Osteocyte (in vitro differentiated cells): ENCODE measurements at regions not wholly inside any gene's neighbourhood (a gene's known extent, or its start where the extent isn't known, plus 50 kb on each side); places are given as distances from the start of the nearest gene placed in this dataset.

Source experiments
- DNase-seq: peaks from one replicate; pipeline ENCODE4 v3.0.0; 2021; ENCODE audit warnings: mixed read lengths; ENCODE audit not compliant: unreplicated experiment; ENCODE audit errors: extremely low spot score
- H3K27ac Mint-ChIP-seq: one replicate; pipeline ENCODE4 v1.8.0; 2021; ENCODE audit warnings: mild to moderate bottlenecking, mixed read lengths; ENCODE audit not compliant: unreplicated experiment
- H3K27me3 Mint-ChIP-seq: one replicate; pipeline ENCODE4 v1.8.0; 2021; ENCODE audit warnings: mixed read lengths; ENCODE audit not compliant: unreplicated experiment
- H3K36me3 Mint-ChIP-seq: one replicate; pipeline ENCODE4 v1.8.0; 2021; ENCODE audit warnings: mixed read lengths; ENCODE audit not compliant: unreplicated experiment
- H3K4me1 Mint-ChIP-seq: one replicate; pipeline ENCODE4 v1.8.0; 2021; ENCODE audit warnings: mixed read lengths; ENCODE audit not compliant: unreplicated experiment
- H3K4me3 Mint-ChIP-seq: one replicate; pipeline ENCODE4 v1.8.0; 2021; ENCODE audit warnings: mild to moderate bottlenecking, moderate library complexity, mixed read lengths; ENCODE audit not compliant: unreplicated experiment
- H3K9me3 Mint-ChIP-seq: one replicate; pipeline ENCODE4 v1.8.0; 2021; ENCODE audit warnings: mixed read lengths; ENCODE audit not compliant: unreplicated experiment
- TF ChIP-seq, protein P1 (sequence below): fragments of 200-600 bp; sonication (generic); IDR thresholded peaks from 2 replicates; pipeline ENCODE4 v1.5.0; 2021; ENCODE audit warnings: antibody characterized with exemption, mild to moderate bottlenecking, moderate library complexity

DNA sequence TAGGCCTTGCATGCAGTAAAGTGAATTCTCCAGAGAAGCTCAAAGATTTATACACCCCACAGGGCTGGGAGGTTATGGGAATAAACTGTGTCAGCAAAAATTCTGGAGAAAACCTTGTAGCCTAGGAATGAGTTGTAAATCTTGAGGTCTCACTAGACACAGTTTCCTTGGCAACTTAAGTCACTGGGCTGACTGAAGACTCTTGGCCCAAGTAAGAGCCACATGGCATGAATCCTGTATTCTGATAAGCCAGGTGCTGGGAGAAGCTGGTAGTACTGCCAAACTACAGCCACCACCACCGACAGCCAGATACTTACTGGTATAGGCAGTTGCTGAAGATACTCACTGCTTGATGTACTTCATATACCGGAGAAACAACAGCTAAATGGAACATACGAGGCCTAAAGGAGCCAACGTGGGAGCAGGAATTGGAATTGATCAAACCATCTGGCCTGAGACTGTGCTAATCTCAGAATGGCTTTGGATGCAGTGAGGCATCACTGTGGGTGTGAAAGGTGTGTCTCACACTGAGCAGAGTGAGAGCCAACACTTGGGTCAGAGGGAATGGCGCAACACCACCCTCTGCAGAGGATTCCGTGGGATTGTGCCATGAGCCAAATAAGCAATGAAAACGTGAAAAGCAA, 102.8 kb upstream of the TMCC3 start:
- H3K4me3 Mint-ChIP-seq, result no peak overlapping the region
- no peaks in the 10 kb centered on the region for H3K36me3 Mint-ChIP-seq
- peaks cover 49% of the 10 kb centered on the region for H3K27me3 Mint-ChIP-seq
- no peak for DNase-seq
- H3K27ac Mint-ChIP-seq, result no peak overlapping the region
- no peaks in the 10 kb centered on the region for H3K4me1 Mint-ChIP-seq
- no peaks in the 10 kb centered on the region for H3K9me3 Mint-ChIP-seq
- TF ChIP-seq, protein P1, sequence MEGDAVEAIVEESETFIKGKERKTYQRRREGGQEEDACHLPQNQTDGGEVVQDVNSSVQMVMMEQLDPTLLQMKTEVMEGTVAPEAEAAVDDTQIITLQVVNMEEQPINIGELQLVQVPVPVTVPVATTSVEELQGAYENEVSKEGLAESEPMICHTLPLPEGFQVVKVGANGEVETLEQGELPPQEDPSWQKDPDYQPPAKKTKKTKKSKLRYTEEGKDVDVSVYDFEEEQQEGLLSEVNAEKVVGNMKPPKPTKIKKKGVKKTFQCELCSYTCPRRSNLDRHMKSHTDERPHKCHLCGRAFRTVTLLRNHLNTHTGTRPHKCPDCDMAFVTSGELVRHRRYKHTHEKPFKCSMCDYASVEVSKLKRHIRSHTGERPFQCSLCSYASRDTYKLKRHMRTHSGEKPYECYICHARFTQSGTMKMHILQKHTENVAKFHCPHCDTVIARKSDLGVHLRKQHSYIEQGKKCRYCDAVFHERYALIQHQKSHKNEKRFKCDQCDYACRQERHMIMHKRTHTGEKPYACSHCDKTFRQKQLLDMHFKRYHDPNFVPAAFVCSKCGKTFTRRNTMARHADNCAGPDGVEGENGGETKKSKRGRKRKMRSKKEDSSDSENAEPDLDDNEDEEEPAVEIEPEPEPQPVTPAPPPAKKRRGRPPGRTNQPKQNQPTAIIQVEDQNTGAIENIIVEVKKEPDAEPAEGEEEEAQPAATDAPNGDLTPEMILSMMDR, result no peak

DNA sequence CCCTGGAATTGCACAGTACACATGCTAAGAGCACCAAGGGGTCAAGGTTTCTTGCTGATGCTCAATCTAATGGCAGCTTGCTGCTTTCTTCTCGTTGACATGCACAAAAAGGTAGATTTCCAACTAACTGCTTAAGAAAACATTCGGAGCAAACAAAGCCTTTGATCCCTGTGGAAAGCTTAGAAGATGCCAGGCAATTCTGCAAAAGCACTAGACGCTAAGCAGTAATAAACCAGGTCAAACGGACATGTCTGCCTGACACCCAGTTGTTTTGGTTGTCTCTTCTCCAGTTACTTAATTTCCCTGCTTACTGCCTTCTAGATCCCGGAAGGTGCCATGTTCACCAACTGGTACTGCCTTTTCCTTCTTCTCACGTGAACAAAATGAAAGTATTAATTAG, 100.5 kb upstream of the TMCC3 start:
- TF ChIP-seq, protein P1, result no peak
- H3K4me1 Mint-ChIP-seq, result no peaks in the 10 kb centered on the region
- H3K36me3 Mint-ChIP-seq, result no peaks in the 10 kb centered on the region
- peaks cover 51% of the 10 kb centered on the region for H3K27me3 Mint-ChIP-seq
- no peaks in the 10 kb centered on the region for H3K9me3 Mint-ChIP-seq
- no peak overlapping the region for H3K27ac Mint-ChIP-seq
- no peak overlapping the region for H3K4me3 Mint-ChIP-seq
- no peak for DNase-seq

DNA sequence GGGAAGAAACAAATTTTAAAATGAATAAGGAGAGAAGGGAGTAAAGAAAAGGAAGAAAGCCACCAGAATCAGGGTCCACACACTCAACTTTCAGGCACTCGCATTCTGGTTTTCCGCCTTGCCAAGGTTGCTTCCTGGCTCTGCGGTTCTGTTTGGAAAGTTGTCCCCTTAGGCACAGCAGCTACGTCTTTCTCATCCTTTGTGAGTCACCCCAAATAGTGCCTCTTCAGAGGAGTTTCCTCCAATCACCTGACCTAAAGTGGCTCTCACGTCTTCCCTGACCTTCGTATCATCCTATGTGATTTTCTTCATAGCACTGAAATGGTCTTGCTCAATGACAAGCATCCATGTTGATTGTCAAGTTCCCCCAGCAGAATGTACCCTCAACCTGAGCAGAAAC, 99.5 kb upstream of the TMCC3 start:
- no peak overlapping the region for H3K4me3 Mint-ChIP-seq
- TF ChIP-seq, protein P1, result no peak
- no peaks in the 10 kb centered on the region for H3K4me1 Mint-ChIP-seq
- H3K36me3 Mint-ChIP-seq, result no peaks in the 10 kb centered on the region
- H3K9me3 Mint-ChIP-seq, result no peaks in the 10 kb centered on the region
- DNase-seq, result no peak
- H3K27ac Mint-ChIP-seq, result no peak overlapping the region
- H3K27me3 Mint-ChIP-seq, result peaks cover 59% of the 10 kb centered on the region

DNA sequence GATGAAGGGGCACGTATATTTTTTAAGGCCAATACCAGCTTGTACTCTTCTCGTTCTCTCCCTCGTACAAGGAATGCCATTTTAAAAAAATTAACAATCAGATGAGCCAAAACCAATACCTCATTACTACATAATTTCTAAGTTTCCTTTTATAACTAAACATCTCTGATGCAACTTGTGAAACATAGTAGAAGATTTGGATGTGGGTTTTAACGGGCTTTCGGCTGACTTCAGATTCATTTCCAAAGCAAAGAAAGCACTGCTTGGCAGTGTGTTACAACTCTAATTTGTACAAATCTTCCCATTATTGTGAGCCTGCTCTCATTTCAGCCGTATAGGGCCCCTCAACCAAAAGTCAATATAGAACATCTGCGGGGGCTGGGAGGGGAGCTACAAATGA, 99.1 kb upstream of the TMCC3 start:
- Mint-ChIP-seq H3K4me1 (no peaks in the 10 kb centered on the region), H3K36me3 (no peaks in the 10 kb centered on the region), H3K27me3 (peaks cover 61% of the 10 kb centered on the region), H3K4me3 (no peak overlapping the region), H3K9me3 (no peaks in the 10 kb centered on the region), H3K27ac (no peak overlapping the region)
- TF ChIP-seq, protein P1, result no peak
- no peak for DNase-seq

DNA sequence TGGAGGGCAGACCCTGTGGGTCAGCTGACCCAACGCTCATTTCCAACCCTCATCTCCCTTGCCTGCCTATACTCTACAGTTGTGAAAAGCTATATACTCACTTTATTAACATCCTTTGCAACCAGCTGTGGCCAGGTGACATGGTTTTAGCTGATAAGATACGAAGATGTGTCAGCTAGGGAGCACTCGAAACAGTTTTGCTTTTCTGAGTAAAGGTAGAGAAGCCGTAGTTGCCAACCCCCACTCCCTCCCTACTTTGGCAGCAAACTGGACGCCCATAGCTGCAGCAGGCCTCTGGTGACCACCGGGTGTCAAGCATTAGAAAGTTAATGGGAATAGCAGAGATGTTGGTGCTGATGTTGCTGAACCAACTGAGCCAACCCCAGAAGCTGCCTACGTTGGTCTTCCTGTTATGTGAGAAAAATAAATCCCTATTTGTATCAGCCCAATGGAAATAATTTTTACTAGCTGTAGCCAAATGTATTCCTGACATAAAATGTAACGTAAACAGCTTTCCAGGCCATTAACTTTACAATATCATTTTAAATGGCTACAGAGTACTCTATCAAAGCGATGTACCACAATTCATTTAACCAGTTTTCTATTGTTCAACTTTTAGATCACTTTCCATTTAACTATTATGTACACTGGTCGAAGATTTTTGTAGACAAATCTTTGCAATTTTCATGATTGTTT, 98.5 kb upstream of the TMCC3 start:
- H3K27ac Mint-ChIP-seq, result no peak overlapping the region
- no peak for DNase-seq
- no peak overlapping the region for H3K4me3 Mint-ChIP-seq
- TF ChIP-seq, protein P1, result no peak
- no peaks in the 10 kb centered on the region for H3K9me3 Mint-ChIP-seq
- peaks cover 60% of the 10 kb centered on the region for H3K27me3 Mint-ChIP-seq
- H3K4me1 Mint-ChIP-seq, result no peaks in the 10 kb centered on the region
- H3K36me3 Mint-ChIP-seq, result no peaks in the 10 kb centered on the region
